GM13977 (cell line): ENCODE measurements at regions not wholly inside any gene's neighbourhood (a gene's known extent, or its start where the extent isn't known, plus 50 kb on each side); places are given as distances from the start of the nearest gene placed in this dataset.

Experiments used
- DNase-seq: peaks from one replicate; pipeline ENCODE4 v3.0.0; 2012; ENCODE audit warnings: low spot score
- CTCF ChIP-seq: IDR thresholded peaks from 2 replicates; pipeline ENCODE4 v1.5.1; 2012; ENCODE audit warnings: mild to moderate bottlenecking, control low read depth; ENCODE audit not compliant: insufficient read depth; ENCODE audit errors: extremely low read depth, missing control alignments
- in situ Hi-C: fragments of 300-500 bp; cut with MboI; formaldehyde crosslinking; loops from one replicate; pipeline ENCODE4 v1.12.0; 2022; ENCODE audit warnings: low sequenced_read_pairs, low pct_unique_long_range_greater_than_20kb, mixed read lengths, inconsistent platforms; ENCODE audit not compliant: unreplicated experiment

- no peak for TF ChIP-seq CTCF
- in situ Hi-C loops: no loop called here
- DNase-seq: no peak
Observed at GRCh38 chr3:126256251-126256650, 75.9 kb upstream of the ALDH1L1 start.

- in situ Hi-C loops: no loop called here
- TF ChIP-seq CTCF: no peak
Observed at GRCh38 chr3:126253072-126253471, 72.7 kb upstream of the ALDH1L1 start.

GRCh38 chr3:126252373-126252772 lies 72.0 kb upstream of the ALDH1L1 start:
- in situ Hi-C loops: no loop called here
- TF ChIP-seq CTCF: no peak

More at GRCh38 chr3:126253072-126253471, 72.7 kb upstream of the ALDH1L1 start:
- no peak for DNase-seq

GRCh38 chr3:126245811-126246727 lies 65.7 kb upstream of the ALDH1L1 start:
- in situ Hi-C loops: no loop called here
- DNase-seq: no peak
- peak; percentile 64 for TF ChIP-seq CTCF

More at GRCh38 chr3:126252373-126252772, 72.0 kb upstream of the ALDH1L1 start:
- no peak for DNase-seq
